HG02943 (cell line): ENCODE measurements at regions not wholly inside any gene's neighbourhood (a gene's known extent, or its start where the extent isn't known, plus 50 kb on each side); places are given as distances from the start of the nearest gene placed in this dataset.
"Not testable (repeated sequence)": the region's sequence is repeated elsewhere in the genome, so short reads cannot be mapped to it uniquely, and the experiment has no call there.

Experiments
- ATAC-seq: cut with Tn5 transposase; IDR thresholded peaks from one replicate; pipeline ENCODE4 v1.9.1; 2021; ENCODE audit warnings: mild to moderate bottlenecking, low read depth, moderate library complexity; ENCODE audit not compliant: unreplicated experiment

- no peak for ATAC-seq
These were observed 432.1 kb downstream of the C12orf50 start for GRCh38 chr12:87597114-87597513.

- no peak for ATAC-seq
These were observed 432.6 kb downstream of the C12orf50 start for GRCh38 chr12:87596636-87597035.

GRCh38 chr12:87596134-87596533, 433.1 kb downstream of the C12orf50 start:
- ATAC-seq = no peak

GRCh38 chr12:87585882-87586557, 443.2 kb downstream of the C12orf50 start:
- no peak for ATAC-seq

- ATAC-seq = not testable (repeated sequence)
These were observed 450.1 kb downstream of the C12orf50 start for GRCh38 chr12:87579091-87579490.

- no peak for ATAC-seq
These were observed 453.3 kb downstream of the C12orf50 start for GRCh38 chr12:87575906-87576305.

GRCh38 chr12:87566918-87567317, 462.3 kb downstream of the C12orf50 start:
- ATAC-seq = not testable (repeated sequence)

GRCh38 chr12:87556985-87557384, 472.2 kb downstream of the C12orf50 start:
- no peak for ATAC-seq

- ATAC-seq = not testable (repeated sequence)
These were observed 498.0 kb downstream of the C12orf50 start for GRCh38 chr12:87531213-87531612.

- no peak for ATAC-seq
These were observed 499.8 kb downstream of the C12orf50 start for GRCh38 chr12:87529413-87529812.

- ATAC-seq = no peak
These were observed 508.2 kb downstream of the C12orf50 start for GRCh38 chr12:87520968-87521367.

GRCh38 chr12:87518481-87518880, 510.7 kb downstream of the C12orf50 start:
- no peak for ATAC-seq

GRCh38 chr12:87518036-87518435, 511.2 kb downstream of the C12orf50 start:
- ATAC-seq = no peak

- no peak for ATAC-seq
These were observed 515.5 kb downstream of the C12orf50 start for GRCh38 chr12:87513536-87514280.

GRCh38 chr12:87511371-87511770, 517.8 kb downstream of the C12orf50 start:
- ATAC-seq = no peak

GRCh38 chr12:87509237-87509820, 519.9 kb downstream of the C12orf50 start:
- ATAC-seq = no peak

- ATAC-seq = no peak
These were observed 537.6 kb downstream of the C12orf50 start for GRCh38 chr12:87491598-87491997.

- no peak for ATAC-seq
These were observed 538.1 kb downstream of the C12orf50 start for GRCh38 chr12:87491089-87491488.

GRCh38 chr12:87469295-87469694, 559.9 kb downstream of the C12orf50 start:
- no peak for ATAC-seq

- ATAC-seq = no peak
These were observed 561.3 kb downstream of the C12orf50 start for GRCh38 chr12:87467936-87468335.

- ATAC-seq = no peak
These were observed 564.6 kb downstream of the C12orf50 start for GRCh38 chr12:87464565-87464964.

GRCh38 chr12:87444039-87444438, 585.2 kb downstream of the C12orf50 start:
- ATAC-seq = no peak
